HG02840 (cell line): ENCODE measurements at regions not wholly inside any gene's neighbourhood (a gene's known extent, or its start where the extent isn't known, plus 50 kb on each side); places are given as distances from the start of the nearest gene placed in this dataset.

Experiments
- ATAC-seq: cut with Tn5 transposase; IDR thresholded peaks from one replicate; pipeline ENCODE4 v1.9.1; 2021; ENCODE audit warnings: mild to moderate bottlenecking, moderate library complexity, moderate number of reproducible peaks; ENCODE audit not compliant: unreplicated experiment, low FRiP score

DNA sequence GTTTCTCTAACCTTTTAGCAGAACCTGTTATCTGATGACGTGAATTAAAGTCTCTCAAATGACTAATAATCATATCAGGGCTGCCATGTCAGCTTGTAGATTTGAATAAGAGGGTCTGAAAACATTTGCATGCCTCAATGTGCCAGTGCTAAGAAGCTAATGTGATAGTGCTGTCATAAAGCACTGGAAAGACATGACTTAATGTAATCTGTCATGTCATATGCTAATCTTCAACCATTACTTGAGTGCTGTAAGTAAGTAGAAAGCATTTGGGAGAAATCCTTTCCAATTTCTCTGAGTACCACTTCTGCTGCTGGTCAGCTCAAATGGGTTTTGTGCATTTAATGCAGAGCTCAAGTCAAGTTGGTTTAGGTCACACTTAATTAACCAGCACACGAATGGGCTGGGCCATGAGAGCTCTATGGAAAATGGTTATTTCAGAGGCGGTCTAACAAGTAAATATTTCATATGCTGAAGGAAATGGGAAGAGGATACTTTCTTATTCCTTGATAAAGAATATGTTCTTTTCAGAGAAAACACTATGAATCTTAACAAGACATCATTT is 609.2 kb downstream of the LMO4 start:
- ATAC-seq: no peak

- no peak for ATAC-seq
Observed at GRCh38 chr1:87938631-87939030, 610.0 kb downstream of the LMO4 start.

DNA sequence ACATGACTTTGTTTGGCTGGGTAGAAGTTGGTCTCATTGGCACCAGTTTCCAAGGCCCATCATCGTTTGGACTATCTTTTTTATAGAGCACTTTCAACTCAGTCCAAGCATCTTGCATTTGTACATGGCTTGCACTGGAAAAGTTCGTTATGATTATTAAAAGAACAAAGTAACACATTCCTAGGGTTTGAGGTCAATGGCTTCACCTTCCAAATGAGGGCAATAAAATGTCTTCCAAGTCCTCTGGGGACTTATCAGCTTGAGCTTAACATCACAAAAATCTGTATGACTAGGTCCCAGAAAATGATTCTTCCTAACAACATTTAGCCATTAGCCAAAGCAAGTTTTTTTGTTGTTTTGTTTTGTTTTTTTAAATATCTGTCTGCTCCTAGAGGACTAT is 610.8 kb downstream of the LMO4 start:
- no peak for ATAC-seq

- ATAC-seq: no peak
Observed at GRCh38 chr1:87940421-87940820, 611.7 kb downstream of the LMO4 start.

GRCh38 chr1:87941337-87941946 is 612.8 kb downstream of the LMO4 start:
- ATAC-seq: no peak

DNA sequence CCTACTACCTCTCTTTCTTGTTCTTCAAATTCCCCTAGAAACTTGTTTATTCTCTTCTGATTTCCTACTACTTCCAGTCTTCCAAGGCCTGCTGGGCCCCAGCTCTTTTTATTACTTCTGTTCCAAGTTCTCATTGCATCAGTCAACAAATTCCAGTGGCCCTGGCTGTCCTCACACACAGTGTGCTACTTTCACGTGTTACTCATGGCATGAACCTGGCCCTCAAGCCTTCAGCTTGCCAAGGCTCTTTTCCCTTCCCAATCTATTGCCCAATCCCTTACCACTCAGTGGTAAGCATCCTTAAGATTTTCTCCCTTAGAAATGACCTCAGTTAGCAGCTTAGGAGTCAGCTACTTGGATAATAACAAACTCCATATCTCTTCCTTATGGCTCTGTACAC is 613.5 kb downstream of the LMO4 start:
- ATAC-seq: no peak

DNA sequence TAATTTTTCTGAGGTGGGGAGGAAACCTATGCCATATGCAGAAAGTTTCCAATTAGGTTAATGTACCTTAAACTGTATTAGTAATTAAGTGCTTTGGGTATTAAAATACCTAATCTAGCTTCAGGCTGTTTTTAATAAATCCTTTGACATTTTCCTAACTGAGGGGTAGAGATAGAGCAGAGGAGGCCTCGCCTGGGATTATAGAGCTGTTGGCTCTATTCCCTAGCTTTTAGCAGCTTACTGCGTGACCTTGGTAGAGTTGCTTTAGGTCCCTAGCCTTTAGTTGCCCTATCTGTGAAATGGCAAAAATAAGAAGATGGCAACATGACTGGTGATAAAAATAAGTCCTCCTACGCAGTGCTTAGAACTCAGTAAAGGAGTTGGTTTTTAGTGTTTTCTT is 621.0 kb downstream of the LMO4 start:
- no peak for ATAC-seq

GRCh38 chr1:87950369-87950768 is 621.7 kb downstream of the LMO4 start:
- ATAC-seq: no peak

DNA sequence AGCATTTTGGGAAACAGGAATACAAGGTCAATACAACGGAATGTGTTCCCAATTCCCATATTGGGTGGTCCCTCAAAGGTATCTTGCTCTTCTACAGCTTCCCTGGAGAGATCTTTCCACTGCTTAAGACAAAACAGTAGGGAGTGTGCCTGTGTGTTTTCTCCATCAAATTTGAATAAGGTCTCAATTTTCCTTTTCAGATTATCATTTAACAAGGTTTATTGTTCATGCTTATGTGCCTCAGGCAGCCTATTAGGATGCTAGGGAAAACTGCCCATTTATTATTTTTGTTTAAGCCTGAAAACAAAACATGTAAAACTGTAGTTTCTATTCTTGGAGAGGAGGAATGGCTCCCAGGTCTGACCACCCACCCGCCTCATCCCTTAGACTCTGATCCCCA is 622.7 kb downstream of the LMO4 start:
- no peak for ATAC-seq

DNA sequence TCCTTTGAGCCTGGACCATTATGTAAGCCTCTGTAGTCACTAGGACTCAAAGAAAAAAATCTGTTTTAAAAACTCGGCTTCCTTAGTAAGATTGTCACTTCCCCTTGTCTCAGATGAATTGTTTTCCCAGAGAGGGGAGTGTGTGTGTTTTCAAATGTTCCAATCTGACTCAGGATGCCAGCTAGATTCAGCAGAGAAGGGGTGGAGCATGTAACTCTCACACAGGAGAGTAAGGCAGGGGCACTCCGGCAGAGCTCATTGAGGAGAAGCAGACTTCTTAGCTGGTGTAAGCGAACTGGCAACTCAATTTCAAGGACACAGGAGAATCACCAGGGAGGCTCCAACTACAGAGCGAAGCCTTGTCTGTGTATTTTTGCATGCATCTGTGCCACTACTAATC is 623.2 kb downstream of the LMO4 start:
- no peak for ATAC-seq

GRCh38 chr1:87953121-87953520 is 624.4 kb downstream of the LMO4 start:
- ATAC-seq: no peak

GRCh38 chr1:87953732-87954344 is 625.2 kb downstream of the LMO4 start:
- ATAC-seq: no peak

DNA sequence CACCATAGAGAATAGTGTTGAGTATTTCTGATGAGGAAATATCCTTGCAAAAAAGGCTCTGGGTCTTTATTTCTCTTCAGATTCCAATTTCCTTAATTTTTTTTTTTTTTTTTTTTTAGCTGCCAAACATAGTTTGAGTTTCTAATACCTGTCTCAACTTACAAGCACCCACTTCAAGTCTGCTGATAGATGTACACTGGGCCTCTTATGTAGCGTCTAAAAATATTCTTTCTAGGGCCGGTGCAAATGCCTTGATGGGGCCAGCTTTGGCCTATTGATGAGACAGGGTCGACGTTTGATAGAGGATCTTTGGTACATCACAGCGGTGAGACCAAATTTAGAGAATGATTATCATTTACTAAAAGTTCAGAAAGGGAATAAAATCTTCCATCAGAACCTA is 626.4 kb downstream of the LMO4 start:
- ATAC-seq: no peak

DNA sequence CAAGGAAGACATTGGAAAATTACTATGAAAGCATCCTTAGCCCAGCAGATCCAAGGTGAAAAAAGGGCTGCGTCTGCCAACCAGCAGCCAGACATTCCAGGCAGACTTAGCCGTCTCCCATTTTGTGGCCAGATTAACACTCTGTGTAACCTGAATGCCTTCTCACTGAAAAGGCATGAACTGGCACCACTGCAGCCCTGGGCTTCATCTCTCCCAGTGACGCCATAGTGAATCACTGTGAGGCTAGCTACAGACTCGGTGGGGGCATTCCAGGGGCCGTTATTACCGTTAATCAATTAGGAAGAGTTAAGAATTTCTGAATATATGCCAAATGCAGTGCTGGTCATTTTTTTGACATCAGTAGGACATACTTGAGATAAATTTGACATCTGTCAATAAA is 627.4 kb downstream of the LMO4 start:
- ATAC-seq: no peak

DNA sequence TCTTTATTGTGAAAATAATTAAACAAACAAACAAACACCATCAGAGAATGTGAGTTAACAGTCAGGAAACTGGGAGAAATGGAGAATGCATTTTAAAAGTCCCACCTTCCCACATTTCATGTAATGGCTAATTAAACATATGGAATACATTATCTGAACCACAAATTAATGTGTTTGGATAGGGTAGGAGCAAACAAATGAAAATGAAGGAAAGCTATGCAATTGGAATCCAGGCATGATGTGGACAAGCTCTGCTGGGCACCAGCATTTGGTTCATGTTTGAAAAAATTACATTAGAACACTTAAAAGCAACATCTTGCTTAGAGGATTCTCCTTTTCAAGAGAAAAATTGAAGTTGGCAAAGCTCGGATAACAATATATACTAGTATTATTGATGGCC is 628.1 kb downstream of the LMO4 start:
- ATAC-seq: no peak

DNA sequence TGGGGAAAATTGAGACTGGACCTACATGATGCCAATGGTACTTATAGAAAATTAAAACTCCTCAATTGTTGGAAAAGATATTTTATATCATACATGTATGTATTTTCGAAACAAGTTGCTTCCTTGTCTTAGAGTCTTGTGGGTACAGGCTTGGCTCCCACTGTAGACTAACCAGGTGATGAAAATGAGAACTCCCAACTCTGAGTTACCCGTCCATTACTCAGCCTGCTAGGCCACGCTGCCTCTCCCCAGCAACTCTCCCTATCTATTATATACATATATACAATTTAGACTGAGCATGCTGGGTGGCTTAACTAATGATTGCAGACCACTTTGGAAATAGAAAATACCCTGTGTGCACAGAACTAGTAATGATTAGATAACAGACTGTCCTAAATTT is 628.7 kb downstream of the LMO4 start:
- no peak for ATAC-seq

GRCh38 chr1:87958201-87958600 is 629.5 kb downstream of the LMO4 start:
- ATAC-seq: no peak

- no peak for ATAC-seq
Observed at GRCh38 chr1:87958716-87959115, 630.0 kb downstream of the LMO4 start.

- no peak for ATAC-seq
Observed at GRCh38 chr1:87959236-87959635, 630.6 kb downstream of the LMO4 start.

DNA sequence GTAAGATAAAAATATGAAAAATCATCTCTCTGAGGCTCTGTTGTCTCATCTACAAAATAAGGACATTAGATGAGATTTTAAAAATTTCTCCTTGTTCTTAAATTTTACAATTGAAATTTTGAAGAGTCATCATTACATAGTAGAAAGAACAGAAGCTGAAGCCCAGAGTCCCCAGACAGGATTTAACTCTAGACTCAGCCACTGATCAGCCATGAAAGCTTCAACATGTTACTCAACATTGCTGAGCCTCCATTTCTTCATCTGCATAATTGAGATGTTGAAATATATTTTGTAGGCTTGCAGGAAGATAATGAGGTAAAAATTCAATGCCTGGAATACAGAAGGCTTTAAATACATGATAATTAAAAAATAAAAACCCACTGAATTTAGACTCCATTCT is 633.3 kb downstream of the LMO4 start:
- no peak for ATAC-seq

GRCh38 chr1:87963556-87963955 is 634.9 kb downstream of the LMO4 start:
- ATAC-seq: no peak

DNA sequence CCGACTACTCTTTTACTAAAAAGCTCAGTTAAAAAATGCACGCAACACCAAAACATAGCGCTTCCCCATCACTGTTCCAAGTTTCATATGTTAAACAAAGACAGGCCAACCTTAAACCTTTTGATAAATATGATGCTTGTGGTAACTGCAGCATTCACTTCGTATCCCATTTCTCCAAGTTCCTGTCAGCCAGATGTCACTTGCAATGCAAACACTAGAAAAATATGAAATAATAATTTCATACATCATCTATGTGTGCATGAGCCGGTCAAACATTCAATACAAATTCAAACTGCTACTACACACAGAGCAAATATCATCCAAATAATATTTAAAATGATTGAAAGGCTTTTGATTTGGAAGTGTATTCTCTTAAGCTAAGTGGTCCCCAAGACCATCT is 636.5 kb downstream of the LMO4 start:
- ATAC-seq: no peak
